GM12874 (cell line): ENCODE measurements at regions not wholly inside any gene's neighbourhood (a gene's known extent, or its start where the extent isn't known, plus 50 kb on each side); places are given as distances from the start of the nearest gene placed in this dataset.

ENCODE experiments used
- TF ChIP-seq, protein P1 (sequence below): IDR thresholded peaks from 2 replicates; pipeline ENCODE4 v1.5.1; 2011; ENCODE audit warnings: low read depth, mild to moderate bottlenecking, control low read depth, low read length, moderate library complexity; ENCODE audit not compliant: insufficient read depth

DNA sequence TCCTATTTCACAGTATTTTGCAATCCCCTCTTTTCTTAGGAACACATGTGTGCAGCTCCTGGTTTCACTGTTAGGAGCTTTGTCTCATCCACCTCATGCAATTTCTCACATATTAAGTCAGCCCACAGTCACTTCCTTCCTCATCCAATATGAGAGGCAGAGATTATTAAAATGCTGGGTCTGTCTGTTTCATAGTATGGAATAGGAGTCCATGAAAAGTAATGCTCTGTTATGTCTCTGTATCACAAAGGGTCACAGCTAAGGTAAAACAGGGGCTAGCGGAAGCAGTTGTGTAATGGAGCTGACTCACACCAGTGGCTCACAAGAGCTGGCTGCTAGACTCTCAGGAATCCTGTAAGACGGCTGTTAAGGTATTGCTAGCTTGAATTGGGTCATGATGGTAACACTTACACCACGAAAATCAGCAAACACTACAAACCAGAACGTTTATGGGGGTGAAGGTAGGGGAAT lies 216.5 kb downstream of the EFNB2 start:
- TF ChIP-seq, protein P1, sequence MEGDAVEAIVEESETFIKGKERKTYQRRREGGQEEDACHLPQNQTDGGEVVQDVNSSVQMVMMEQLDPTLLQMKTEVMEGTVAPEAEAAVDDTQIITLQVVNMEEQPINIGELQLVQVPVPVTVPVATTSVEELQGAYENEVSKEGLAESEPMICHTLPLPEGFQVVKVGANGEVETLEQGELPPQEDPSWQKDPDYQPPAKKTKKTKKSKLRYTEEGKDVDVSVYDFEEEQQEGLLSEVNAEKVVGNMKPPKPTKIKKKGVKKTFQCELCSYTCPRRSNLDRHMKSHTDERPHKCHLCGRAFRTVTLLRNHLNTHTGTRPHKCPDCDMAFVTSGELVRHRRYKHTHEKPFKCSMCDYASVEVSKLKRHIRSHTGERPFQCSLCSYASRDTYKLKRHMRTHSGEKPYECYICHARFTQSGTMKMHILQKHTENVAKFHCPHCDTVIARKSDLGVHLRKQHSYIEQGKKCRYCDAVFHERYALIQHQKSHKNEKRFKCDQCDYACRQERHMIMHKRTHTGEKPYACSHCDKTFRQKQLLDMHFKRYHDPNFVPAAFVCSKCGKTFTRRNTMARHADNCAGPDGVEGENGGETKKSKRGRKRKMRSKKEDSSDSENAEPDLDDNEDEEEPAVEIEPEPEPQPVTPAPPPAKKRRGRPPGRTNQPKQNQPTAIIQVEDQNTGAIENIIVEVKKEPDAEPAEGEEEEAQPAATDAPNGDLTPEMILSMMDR: no peak

DNA sequence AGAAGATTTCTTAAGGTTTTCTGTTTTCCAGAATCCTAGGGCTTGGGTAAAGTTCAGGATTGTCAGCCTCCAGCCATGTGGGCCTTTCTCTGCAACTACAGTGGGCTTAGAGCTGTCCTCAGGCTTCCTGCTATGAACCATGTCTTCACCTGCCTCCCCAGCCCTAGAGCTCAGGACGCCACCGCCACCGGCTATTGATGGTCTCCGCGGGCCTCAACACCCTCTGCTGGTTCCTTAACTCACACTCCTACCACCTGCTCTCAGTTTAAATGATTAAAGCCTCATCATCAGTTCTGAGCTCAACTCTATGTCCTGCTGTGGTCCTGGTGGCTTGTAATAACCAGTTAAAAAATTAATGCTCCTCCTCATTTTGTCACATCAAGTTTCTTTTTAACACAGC lies 221.0 kb downstream of the EFNB2 start:
- TF ChIP-seq, protein P1: no peak

DNA sequence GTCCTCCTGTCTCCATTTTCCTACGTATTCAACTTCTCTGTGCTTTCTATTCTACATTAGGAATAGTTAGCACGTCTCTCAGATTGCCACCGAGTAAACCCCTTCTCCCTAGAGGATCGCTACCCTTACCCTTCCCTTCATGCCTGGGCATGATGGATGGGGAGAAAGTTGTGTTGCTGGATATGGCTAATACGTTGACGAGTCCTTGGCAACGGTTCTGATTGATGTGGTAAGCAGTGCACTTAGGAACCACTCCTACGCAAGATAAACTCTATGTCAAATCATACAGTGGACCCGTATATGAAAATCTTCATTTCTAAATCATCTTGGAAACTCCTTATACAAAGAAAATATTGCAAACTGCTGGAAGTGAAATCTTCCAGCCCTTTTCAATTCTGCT lies 224.5 kb downstream of the EFNB2 start:
- TF ChIP-seq, protein P1: no peak

DNA sequence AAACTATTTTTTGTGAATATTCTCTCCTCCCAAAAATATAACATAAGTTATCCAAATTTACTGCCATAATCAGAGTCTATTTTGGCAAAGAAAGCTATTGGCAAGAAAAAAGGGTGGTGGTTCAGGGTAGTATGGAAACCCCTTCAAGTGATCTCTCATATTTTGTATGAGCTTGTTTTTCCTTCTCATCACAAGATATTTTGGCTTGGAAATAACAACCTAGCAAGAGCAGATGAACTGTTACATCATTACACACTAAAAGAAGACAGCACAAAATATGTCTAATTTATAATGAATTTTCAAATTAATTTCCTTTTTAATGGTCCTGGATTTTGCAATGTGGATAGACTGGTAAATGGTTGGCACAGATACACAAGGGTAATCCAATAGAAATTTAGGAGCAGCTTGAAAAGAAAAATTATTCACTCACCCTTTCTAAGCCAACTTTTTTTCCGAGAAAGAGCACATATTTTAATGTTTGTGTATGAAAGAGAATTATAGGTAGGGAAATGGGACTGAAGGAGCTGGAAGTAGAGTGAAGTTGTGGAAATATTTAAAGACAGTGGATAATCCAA lies 225.1 kb downstream of the EFNB2 start:
- TF ChIP-seq, protein P1: no peak

DNA sequence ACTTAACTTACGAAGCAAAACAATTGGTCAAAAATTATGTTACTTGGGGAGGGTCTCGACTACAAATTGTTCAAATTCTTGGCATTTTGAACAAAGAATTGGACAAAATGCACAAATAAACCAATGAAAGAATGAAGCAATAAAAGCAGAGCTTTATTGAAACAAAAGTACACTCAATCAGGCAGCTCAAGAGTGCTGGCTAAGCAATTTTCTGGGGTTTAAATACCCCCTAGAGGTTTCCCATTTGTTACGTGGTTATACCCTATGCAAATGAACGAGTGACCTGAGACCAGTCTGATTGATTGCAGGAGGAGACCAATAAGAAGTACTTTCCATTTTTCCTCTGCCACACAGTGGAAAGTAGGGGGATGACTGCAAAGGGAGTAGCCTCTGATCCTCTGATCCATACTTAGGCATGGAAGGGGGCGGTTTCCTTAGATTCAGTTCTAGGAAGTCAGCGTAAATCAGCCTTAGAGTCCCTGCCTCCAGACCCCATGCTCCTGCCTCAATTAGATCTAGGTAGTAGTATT lies 228.6 kb downstream of the EFNB2 start:
- TF ChIP-seq, protein P1: no peak

DNA sequence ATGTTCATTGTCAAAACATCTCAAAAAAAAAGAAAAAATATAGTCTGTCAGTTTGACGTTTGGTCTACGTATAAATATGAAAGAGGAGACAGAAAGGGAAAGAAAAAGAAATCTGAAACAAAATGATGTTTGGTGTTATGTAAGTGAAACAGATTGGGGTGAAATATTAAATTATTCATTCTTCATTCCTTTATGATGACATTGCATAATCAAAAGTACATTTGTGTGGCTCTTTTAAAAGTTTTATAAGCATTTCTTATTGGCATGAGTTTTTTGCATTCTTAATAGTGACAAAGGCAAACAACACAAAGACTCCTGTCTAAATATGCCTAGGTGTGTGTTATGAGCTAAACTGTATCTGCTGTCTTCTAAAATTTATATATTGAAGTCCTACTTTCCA lies 232.6 kb downstream of the EFNB2 start:
- TF ChIP-seq, protein P1: no peak

DNA sequence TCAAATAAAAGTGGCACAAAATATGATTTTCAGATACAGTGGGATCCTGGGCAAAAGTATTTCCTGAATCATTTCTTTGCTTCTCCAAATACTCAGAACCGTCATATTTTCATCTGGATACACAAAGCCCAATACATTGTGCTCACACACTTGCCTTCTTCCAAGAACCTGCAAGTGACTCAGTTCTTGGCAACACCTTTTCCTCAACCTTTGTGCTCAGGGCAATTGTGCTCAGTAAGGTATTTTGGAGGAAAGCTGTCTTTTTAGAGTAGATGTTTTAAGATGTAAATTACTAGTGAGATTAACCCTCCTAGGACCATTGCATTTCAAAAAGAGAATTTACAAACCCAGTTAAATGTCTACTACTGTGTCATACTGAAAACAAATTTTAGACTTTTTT lies 233.5 kb downstream of the EFNB2 start:
- TF ChIP-seq, protein P1: no peak
